Breast epithelium (tissue), 4 donors: ENCODE measurements at regions not wholly inside any gene's neighbourhood (a gene's known extent, or its start where the extent isn't known, plus 50 kb on each side); places are given as distances from the start of the nearest gene placed in this dataset.

ENCODE experiments used
- DNase-seq, 2 donors: peaks; one replicate each; pipeline ENCODE4 v3.0.0-alpha.2; 2019; ENCODE audit warnings: low spot score in 2 of 2
- H3K27ac ChIP-seq, 2 donors: fragments of 200-600 bp; sonication (generic) in 1 of 2; one replicate each; pipeline ENCODE4 v1.5.1; 2016 to 2019; ENCODE audit warnings: mild to moderate bottlenecking in 1 of 2
- H3K27me3 ChIP-seq, 2 donors: fragments of 200-600 bp; sonication (generic) in 1 of 2; one replicate each; pipeline versions ENCODE4 v1.5.1 to v1.6.0; 2017 to 2019; ENCODE audit warnings: control low read depth in 1 of 2, mild to moderate bottlenecking in 1 of 2
- H3K36me3 ChIP-seq: fragments of 200-600 bp; one replicate; pipeline ENCODE4 v1.5.1; 2019
- H3K4me1 ChIP-seq, 2 donors: fragments of 200-600 bp; sonication (generic); one replicate each; pipeline ENCODE4 v1.5.1; 2016 to 2019; ENCODE audit warnings: control low read depth in 1 of 2
- H3K4me3 ChIP-seq, 3 donors: fragments of 200-600 bp; sonication (generic); 1 replicate in 2 of 3; 2 replicates in 1 of 3; pipeline ENCODE4 v1.5.1; 2016 to 2019; ENCODE audit warnings: mild to moderate bottlenecking in 3 of 3, moderate library complexity in 2 of 3
- H3K9me3 ChIP-seq, 2 donors: fragments of 200-600 bp; sonication (generic) in 1 of 2; one replicate each; pipeline ENCODE4 v1.5.1; 2016 to 2019; ENCODE audit warnings: control low read depth in 1 of 2
- POLR2A ChIP-seq: fragments of 450-650 bp; IDR thresholded peaks from one replicate; pipeline ENCODE4 v1.6.1; 2016; ENCODE audit warnings: antibody characterized with exemption, mild to moderate bottlenecking, moderate library complexity
- POLR2AphosphoS5 ChIP-seq, 3 donors: sonication (generic); formaldehyde crosslinking; IDR thresholded peaks; one replicate each; pipeline ENCODE4 v1.6.1; 2017; ENCODE audit warnings: antibody characterized with exemption in 3 of 3
- intact Hi-C: fragments of 100-400 bp; cut with DNase I; formaldehyde crosslinking; loops from one replicate; pipeline ENCODE4 v1.15.1; 2023; ENCODE audit warnings: low total_unique reads
- TF ChIP-seq, protein P1 (sequence below), 3 donors: fragments of 450-650 bp; IDR thresholded peaks; one replicate each; pipeline ENCODE4 v1.5.1; 2016 to 2017; ENCODE audit warnings: antibody characterized with exemption in 3 of 3, mild to moderate bottlenecking in 3 of 3, moderate library complexity in 3 of 3

DNA sequence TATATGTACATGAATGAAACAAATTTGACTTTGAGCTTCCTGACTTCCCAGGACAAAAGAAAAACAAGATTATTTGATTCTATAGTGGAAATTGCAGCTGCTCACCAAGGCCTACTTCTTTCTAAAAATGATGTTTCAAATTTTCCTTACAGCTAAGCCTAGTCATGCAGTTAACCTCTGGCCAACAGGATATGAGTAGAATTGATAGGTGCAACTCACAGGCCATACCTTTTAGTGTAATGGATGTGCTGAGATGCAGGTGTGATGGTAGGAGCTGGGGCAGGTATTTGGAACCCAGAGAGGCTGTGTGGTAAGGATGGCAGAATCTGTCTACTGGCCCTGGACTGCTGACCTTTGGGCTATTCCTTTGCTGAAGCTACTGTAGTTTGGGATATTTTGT is 230.9 kb upstream of the PREP start:
- Histone ChIP-seq H3K4me3 (no peak overlapping the region), H3K27ac (no peak overlapping the region), H3K9me3 (no peaks in the 10 kb centered on the region), H3K4me1 (no peaks in the 10 kb centered on the region), H3K36me3 (no peaks in the 10 kb centered on the region), H3K27me3 (no peaks in the 10 kb centered on the region)
- intact Hi-C loops, result no loop called here
- TF ChIP-seq POLR2A, result no peak
- no peak for TF ChIP-seq POLR2AphosphoS5 (IDR thresholded peaks at IDR 0.05)
- TF ChIP-seq, protein P1, sequence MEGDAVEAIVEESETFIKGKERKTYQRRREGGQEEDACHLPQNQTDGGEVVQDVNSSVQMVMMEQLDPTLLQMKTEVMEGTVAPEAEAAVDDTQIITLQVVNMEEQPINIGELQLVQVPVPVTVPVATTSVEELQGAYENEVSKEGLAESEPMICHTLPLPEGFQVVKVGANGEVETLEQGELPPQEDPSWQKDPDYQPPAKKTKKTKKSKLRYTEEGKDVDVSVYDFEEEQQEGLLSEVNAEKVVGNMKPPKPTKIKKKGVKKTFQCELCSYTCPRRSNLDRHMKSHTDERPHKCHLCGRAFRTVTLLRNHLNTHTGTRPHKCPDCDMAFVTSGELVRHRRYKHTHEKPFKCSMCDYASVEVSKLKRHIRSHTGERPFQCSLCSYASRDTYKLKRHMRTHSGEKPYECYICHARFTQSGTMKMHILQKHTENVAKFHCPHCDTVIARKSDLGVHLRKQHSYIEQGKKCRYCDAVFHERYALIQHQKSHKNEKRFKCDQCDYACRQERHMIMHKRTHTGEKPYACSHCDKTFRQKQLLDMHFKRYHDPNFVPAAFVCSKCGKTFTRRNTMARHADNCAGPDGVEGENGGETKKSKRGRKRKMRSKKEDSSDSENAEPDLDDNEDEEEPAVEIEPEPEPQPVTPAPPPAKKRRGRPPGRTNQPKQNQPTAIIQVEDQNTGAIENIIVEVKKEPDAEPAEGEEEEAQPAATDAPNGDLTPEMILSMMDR (IDR thresholded peaks at IDR 0.05), result no peak
- no peak for DNase-seq

DNA sequence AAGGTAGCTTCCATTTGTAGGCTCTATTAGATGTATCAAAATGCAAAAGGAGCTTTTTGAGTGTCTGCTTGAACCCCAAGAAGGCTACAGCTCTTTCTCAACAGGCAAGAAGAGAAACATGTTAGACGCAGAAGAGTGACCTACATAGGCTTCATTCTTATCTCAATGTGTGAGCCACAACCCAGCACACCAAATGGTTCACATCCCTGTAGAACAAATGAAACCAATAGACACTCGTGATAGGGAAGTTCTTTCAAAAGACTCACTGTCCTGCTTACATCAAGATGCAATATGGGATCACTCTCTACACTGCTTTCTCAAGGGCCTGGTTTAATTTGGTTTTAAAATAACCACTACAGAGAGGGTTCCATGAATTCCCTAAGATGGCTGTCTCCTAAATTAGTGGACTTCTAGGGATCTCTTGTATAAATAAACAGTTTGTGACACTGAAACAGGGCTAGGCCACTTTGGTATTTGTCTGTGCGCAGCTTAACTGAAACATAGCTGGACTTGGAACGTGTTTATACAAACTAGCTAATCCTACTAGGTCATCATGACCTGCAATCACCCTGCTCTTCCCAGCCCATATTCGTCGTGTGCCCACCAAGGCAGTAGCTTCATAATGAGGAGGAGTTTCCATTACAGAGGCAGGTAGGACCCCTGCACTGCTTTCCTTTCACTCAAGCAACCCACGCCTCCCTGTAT is 225.4 kb upstream of the PREP start:
- no peaks in the 10 kb centered on the region for H3K36me3 ChIP-seq
- H3K4me1 ChIP-seq, result no peaks in the 10 kb centered on the region
- no peak overlapping the region for H3K4me3 ChIP-seq
- intact Hi-C loops, result no loop called here
- TF ChIP-seq POLR2AphosphoS5 (IDR thresholded peaks at IDR 0.05) (no peak), POLR2A (no peak)
- TF ChIP-seq, protein P1 (IDR thresholded peaks at IDR 0.05), result no peak
- no peaks in the 10 kb centered on the region for H3K27me3 ChIP-seq
- DNase-seq, result no peak
- H3K9me3 ChIP-seq, result no peaks in the 10 kb centered on the region
- H3K27ac ChIP-seq, result no peak overlapping the region

DNA sequence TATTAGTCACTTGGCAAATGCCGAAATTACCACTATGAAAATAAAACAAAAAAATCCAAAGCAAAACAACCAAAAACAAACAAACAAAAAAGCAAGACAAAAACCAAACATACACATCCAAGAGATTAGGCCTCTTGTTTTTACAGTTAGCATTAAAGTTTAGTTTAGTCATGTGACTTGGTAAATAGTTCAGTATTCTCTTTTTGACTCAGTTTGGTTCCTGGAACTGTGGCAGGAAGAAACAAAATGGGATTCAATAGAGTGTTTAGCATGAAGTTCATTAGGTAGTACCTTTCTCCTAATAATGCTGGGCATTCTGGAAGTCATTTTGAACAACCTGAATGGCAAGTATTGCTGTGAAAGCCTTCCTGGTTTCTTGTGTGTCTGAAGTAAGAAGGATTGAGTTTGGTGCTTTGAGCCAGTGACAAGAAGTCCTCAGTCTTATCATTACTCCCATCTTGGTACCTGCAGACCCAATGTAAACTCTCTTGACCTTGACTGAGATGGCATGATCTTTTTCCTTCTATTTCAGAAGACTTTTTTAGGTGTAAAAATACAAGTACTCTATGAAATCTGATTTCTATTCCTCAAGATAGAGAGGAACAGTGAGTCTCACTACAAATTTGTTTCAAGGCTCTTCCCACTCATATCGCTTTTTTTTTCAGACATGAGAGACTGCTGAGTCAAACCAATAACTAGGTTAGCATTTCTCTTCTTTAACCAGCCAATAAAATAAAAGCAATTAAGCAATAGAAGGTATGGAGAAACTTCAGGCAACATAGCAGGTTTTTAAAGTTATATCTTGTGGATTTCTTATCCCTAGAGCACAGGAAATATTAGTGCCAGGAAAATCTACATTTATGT is 223.6 kb upstream of the PREP start:
- intact Hi-C loops, result no loop called here
- H3K9me3 ChIP-seq, result no peaks in the 10 kb centered on the region
- H3K27me3 ChIP-seq, result no peaks in the 10 kb centered on the region
- H3K4me1 ChIP-seq, result no peaks in the 10 kb centered on the region
- DNase-seq, result no peak
- no peaks in the 10 kb centered on the region for H3K36me3 ChIP-seq
- H3K4me3 ChIP-seq, result no peak overlapping the region
- no peak overlapping the region for H3K27ac ChIP-seq
- TF ChIP-seq POLR2A (no peak), POLR2AphosphoS5 (IDR thresholded peaks at IDR 0.05) (no peak)

DNA sequence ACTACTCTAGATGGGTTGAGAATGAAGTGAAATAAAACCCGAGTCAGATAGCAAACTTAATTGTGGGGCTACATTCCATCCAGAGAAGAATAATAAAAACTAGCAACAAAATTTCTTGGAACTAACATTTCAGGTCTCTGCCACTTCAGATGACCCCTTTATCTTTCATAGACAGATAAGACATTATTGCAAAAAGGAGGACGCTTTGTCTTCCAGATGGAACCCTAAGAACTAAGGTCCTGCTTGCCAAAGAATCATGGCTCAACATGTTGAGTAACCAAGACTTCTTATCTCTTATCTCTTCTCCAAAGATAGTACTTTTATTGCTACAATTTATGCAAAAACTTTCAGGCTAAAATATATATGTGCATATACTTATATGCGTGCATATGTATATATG is 221.1 kb upstream of the PREP start:
- DNase-seq, result no peak
- Histone ChIP-seq H3K4me3 (no peak overlapping the region), H3K27me3 (no peaks in the 10 kb centered on the region), H3K4me1 (no peaks in the 10 kb centered on the region), H3K9me3 (no peaks in the 10 kb centered on the region), H3K27ac (no peak overlapping the region), H3K36me3 (no peaks in the 10 kb centered on the region)
- TF ChIP-seq, protein P1 (IDR thresholded peaks at IDR 0.05), result no peak
- TF ChIP-seq POLR2AphosphoS5 (IDR thresholded peaks at IDR 0.05), result no peak
- TF ChIP-seq POLR2A, result no peak
- intact Hi-C loops, result no loop called here

DNA sequence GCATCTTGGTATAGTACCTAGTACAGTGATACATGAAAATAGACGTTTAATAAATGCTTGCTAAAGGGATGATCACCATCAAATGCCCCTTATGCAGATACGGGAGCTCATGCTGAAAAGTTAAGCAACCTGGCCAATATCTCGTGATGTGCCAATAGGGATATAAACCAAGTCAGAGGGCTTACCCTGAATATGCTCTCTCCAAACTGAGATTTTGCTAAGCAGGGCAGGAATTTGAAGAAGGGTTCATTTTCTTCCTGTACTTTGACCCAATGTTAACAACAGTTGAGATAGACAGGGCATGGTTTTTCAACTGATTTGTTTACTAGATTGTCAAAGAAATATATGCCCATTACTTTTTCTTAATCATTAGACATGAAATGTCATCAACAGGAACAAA is 219.3 kb upstream of the PREP start:
- Histone ChIP-seq H3K4me3 (no peak overlapping the region), H3K9me3 (no peaks in the 10 kb centered on the region), H3K4me1 (no peaks in the 10 kb centered on the region), H3K27me3 (no peaks in the 10 kb centered on the region), H3K27ac (no peak overlapping the region), H3K36me3 (no peaks in the 10 kb centered on the region)
- TF ChIP-seq, protein P1 (IDR thresholded peaks at IDR 0.05), result no peak
- TF ChIP-seq POLR2AphosphoS5 (IDR thresholded peaks at IDR 0.05) (no peak), POLR2A (no peak)
- no peak for DNase-seq
- intact Hi-C loops, result no loop called here
